Posterior vena cava (tissue), 2 donors: ENCODE measurements at regions not wholly inside any gene's neighbourhood (a gene's known extent, or its start where the extent isn't known, plus 50 kb on each side); places are given as distances from the start of the nearest gene placed in this dataset.
"Not testable (repeated sequence)": the region's sequence is repeated elsewhere in the genome, so short reads cannot be mapped to it uniquely, and the experiment has no call there.

Experiments used
- DNase-seq: peaks from one replicate; pipeline ENCODE4 v3.0.0-alpha.2; 2020; ENCODE audit warnings: low spot score
- intact Hi-C, 2 donors: fragments of 100-400 bp; cut with DNase I; formaldehyde crosslinking; loops; one replicate each; pipeline versions ENCODE4 v1.14.1 to v1.14.2; 2022 to 2023
- donor health status: DM: yes; HTN: yes; CAD: no.
- donor health status: DM: yes; HTN: yes; CAD: no.

- intact Hi-C loops: no loop called here
- no peak for DNase-seq
These were observed 636.2 kb upstream of the KLF12 start for GRCh38 chr13:74770361-74770760.

- intact Hi-C loops: loop anchor here in 1 of 2 donors (5.0 kb wide), 1 partner anchor 1852 kb away; no protein-coding TSS in a partner anchor
- no peak for DNase-seq
These were observed 635.1 kb upstream of the KLF12 start for GRCh38 chr13:74769333-74769732.

DNA sequence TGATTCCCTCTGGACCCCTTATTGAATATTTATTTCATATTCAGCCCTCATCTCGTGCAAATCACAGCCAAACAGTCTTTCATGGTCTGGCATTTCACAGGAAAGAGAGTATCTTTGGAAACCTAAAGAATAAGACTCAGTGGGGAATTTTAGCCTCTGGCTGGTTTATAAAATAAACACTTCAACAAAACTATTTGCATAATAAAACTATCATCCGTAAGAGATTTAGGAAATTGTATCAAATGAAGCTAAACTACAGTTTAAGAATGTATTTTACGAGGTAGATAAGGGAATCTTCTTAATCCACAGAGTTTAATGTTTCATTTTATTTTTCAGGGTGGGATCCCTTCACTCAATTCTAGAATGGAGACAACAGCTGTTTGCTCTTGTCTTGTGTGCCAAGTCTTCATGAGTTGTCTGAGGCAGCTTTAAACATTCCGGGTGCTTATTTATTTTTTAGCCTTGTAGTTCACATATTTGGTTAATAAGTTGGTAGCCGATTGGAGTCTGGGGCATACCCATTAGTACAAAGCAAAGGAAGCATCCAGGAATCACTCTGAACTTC is 634.4 kb upstream of the KLF12 start:
- no peak for DNase-seq
- intact Hi-C loops: loop anchor here in 1 of 2 donors (5.0 kb wide), 1 partner anchor 1851 kb away; no protein-coding TSS in a partner anchor

DNA sequence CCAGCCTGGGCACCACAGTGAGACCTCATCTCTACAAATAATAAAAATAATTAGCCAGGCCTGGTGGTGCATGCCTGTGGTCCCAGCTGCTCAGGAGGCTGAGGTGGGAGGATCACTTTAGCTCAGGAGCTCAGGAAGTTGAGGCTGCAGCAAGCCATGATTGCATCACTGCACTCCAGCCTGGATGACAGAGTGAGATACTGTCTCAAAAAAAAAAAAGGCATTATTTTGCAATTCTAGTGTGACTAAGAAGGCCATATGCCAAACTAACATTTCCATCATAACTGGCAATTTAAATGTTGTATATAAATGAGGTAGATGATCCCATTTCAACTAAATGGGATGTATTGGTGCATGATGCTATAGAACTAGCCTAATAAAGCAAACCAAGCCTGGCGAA is 632.8 kb upstream of the KLF12 start:
- DNase-seq: no peak
- intact Hi-C loops: loop anchor here in 1 of 2 donors (5.0 kb wide), 1 partner anchor 1850 kb away; no protein-coding TSS in a partner anchor

- DNase-seq: no peak
These were observed 631.8 kb upstream of the KLF12 start for GRCh38 chr13:74765955-74766354.

DNA sequence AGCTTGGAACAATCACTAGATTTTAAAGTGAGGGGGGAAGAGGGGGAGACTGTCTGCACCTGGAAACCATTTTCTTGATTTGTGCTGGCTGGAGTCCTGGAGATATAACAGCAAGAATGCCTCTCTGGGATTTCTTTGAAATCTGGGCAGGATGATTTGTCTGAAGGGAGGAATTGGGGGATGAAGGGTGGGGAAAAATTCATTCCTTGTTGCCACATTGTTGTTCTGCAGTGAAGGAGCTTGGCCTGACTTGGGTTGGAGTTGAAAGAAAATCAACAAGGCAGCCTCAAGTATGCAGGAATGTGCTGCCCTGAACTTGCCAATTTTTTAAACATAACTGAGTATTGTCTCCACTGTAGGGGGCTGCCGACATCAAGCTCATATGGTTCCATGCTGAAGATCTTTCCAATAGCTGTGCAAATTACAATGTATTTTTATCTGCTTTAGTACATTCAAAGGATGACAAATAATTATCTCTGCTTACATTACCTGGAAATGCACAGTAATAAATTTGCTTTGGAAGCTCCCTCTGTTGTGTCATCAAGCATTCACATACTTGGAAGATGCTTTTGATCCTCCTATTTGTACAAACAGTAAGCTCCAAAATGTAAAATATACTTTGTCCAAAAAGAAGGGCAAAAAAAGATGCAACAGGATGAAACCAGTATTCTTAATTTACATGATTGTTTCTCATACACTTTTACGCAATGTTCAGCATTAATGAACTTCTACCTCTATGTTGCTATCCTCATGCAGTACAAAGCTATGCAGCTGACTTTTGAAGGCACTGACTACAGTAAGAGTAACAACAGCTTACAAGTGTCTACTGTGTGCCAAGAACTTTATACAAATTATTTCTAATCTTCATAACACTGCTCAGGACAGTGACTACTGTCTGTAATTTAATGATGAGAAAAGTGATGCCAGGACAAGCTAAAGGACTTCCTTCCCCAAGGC is 627.9 kb upstream of the KLF12 start:
- no peak for DNase-seq
- intact Hi-C loops: no loop called here

More at GRCh38 chr13:74765955-74766354, 631.8 kb upstream of the KLF12 start:
- intact Hi-C loops: loop anchor here in 1 of 2 donors (5.0 kb wide), 1 partner anchor 1849 kb away; no protein-coding TSS in a partner anchor

DNA sequence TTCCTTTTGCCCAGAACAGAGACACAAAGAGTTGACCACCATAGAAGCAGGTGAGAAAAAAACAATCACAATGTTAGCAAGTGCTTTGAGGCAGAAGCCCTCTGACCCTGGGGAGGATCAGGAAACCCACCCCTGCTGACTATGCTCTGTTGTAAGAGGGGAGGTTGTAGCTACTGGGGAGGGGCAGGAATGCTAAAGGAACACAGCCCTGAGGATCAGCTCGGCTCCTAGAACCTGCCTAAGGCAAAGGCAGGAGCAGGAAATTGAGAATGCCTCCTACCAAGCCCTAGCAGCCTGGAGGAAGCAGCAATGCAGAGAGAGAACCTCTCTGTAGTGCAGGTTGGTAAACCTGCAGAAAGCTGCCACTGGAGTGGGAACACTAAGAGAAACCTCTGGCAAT is 624.0 kb upstream of the KLF12 start:
- intact Hi-C loops: no loop called here
- DNase-seq: no peak

GRCh38 chr13:74755065-74755464 is 620.9 kb upstream of the KLF12 start:
- intact Hi-C loops: no loop called here
- no peak for DNase-seq

DNA sequence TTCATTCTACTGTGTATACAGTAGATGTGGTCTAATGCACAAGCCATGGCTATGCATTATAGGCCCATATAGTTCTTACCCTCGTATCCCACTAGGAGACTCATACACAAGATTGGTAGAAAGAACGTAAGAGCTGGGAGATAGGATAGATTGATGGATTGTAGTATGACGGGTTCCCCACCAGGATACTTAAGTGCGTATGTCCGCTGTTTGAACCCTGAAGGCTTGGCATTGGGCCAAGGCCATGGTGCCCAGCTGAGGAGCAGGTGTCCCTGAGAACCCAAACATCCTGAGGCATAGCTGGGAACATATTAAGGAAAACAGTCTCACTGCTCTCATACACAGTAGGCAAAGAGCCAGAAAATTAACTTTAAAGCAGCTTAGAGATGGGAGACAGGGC is 617.5 kb upstream of the KLF12 start:
- DNase-seq: no peak

DNA sequence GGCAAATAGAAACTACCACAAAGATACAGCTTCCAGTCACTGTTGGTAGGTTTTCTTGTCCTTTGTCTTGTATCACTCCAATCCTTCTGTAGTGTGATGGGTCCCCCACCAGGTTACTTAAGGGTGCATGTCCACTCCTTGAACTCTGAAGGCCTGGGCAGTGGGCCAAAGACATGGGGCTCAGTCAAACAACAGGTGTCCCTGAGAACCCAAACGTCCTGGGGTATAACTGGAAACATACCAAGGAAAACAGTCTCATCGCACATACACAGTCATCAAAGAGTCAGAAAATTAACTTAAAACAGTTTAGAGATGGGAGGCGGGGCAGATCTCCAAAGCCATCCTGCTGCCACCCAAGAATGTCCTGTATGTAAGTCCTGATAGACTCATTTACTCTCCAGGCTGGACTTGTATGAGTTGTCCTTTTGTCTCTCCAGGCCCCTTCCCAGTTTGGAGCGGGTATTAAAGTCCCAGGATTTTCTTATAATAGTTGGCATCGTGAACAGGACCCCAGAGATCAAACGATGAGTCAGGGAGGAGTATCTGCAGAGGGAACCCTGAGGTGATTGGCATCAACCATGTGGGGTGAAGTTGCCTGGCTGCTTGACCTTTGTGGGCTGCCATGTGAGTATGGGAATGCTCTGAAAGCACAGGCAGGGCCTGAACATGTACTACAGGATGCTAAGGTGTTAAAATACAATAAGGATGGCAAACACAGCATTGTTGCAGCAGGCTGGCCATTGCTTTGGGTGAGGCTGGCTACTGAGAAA is 613.2 kb upstream of the KLF12 start:
- intact Hi-C loops: no loop called here
- DNase-seq: no peak

More for the DNA sequence above, 617.5 kb upstream of the KLF12 start:
- intact Hi-C loops: no loop called here

- DNase-seq: no peak
- intact Hi-C loops: no loop called here
These were observed 609.8 kb upstream of the KLF12 start for GRCh38 chr13:74743992-74744391.

GRCh38 chr13:74741732-74742131 is 607.5 kb upstream of the KLF12 start:
- no peak for DNase-seq
- intact Hi-C loops: no loop called here

GRCh38 chr13:74732736-74733385 is 598.7 kb upstream of the KLF12 start:
- intact Hi-C loops: no loop called here
- no peak for DNase-seq

- intact Hi-C loops: no loop called here
- no peak for DNase-seq
These were observed 597.5 kb upstream of the KLF12 start for GRCh38 chr13:74731731-74732130.

DNA sequence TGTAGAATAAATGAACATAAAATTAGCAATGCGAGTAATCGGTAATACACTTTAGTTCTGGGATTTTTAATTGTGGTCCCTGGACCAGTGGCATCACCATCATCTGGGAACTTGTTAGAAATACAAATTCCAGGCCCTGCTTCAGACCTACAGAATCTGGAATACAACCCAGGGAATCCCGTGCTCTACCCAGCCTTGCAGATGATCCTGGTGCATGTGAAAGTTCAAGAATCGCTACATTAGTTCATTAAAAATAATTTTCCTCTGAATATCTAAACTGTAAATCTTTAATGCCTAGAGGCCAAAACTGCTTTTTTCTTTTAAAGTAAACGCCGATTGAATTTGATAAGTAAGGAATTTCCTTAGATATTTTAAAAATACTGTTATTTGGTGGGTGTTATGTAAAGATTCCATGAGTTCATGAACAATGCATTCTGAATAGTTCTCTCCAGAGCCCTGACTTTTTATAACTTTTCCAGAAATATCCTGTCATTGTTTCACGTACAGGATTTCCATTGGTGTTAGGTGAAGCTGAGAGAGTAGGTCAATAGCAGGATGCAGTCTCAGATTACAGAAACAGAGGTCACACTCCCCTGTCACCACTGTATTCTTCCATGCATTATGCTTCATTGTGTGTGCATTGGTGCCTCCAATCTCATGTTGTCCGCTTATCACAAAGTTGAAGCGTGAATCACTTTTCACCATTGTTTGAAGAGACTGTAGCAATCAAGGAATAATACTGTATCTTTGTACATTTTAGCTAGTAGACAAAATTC is 596.5 kb upstream of the KLF12 start:
- intact Hi-C loops: no loop called here
- no peak for DNase-seq

DNA sequence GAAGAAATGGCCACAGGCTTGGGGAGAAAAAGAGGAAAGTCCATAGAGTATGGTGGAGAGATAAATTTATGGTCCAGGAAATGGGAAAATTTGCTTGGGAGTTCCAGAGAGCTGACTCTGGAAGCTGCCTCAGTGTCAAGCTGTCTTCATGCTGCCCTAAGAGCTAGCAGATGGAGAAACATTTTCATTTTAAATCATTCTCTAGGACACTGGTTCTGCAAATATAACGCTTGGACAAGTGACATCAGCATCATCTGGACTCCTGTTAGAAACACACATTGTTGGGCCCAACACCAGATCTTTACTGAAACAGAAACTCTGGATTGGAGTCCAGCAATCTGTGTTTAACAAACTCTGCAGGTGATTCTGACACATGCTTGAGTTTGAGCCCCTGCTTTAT is 592.0 kb upstream of the KLF12 start:
- no peak for DNase-seq
- intact Hi-C loops: no loop called here

- DNase-seq, intact Hi-C loops: not testable (repeated sequence)
These were observed 584.1 kb upstream of the KLF12 start for GRCh38 chr13:74718232-74718842.

- DNase-seq: no peak
- intact Hi-C loops: no loop called here
These were observed 581.5 kb upstream of the KLF12 start for GRCh38 chr13:74715718-74716117.
